Epidermal melanocyte (primary cell): ENCODE measurements at regions not wholly inside any gene's neighbourhood (a gene's known extent, or its start where the extent isn't known, plus 50 kb on each side); places are given as distances from the start of the nearest gene placed in this dataset.

Experiments
- DNase-seq: peaks from one replicate; pipeline ENCODE4 v3.0.0; 2011; ENCODE audit warnings: low spot score; ENCODE audit not compliant: insufficient read length

DNA sequence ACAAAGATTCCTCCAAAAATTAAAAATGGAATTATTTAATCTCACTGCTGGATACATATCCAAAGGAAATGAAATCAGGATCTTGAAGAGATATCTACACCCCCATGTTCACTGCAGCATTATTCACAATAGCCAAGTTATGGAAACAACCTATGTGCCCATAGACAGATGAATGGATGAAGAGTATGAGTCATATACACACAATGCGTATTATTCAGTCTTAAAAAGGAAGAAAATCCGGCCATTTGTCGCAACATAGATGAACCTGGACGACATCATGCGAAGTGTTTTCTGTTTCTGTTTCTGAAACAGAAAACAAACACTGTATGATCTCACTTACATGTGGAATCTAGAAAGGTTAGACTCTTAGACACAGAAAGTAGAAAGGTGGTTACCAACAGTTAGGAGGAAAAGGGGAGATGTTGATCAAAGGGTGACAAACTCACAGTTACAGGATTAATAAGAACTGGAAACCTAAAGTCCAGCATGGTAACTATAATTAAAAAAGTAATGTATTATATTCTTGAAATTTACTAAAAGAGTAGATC lies 87.8 kb upstream of the ERBB4 start:
- no peak for DNase-seq

DNA sequence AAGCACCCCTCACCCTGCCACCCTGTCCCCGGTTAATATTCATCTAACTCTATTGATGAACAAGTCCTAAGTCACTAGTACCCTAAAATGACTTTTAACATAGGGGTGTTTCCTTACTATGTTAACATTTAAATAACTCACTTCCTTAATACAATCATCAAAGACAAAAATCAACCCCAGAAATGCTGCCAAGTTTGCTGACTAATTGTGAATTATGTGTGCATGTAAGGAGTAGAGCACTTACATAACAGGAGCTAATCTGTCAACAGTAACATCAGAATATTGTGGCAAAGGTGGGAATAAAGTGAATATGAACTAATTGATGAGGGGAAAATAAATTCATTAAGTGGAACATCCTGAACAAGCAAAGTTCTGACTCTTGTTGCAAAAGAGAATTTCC lies 81.4 kb upstream of the ERBB4 start:
- DNase-seq: no peak

DNA sequence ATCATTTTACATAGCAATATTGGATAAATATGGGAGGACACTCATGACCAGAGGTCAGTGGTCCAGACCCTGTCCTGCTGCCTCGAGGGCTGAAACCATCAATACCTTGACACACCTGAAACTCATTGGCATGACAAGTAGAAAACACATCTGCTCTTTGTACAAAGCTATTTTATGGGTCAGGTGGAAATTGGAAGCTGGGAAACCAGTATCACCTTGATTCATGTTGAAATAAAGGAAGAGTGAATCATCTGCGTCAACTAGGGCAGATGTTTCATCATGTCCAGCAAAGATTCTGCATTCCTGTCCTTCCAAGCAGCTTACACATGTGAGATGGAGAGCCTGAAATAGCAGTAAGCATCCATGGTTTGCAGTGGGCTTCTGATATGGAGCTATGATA lies 80.0 kb upstream of the ERBB4 start:
- no peak for DNase-seq

DNA sequence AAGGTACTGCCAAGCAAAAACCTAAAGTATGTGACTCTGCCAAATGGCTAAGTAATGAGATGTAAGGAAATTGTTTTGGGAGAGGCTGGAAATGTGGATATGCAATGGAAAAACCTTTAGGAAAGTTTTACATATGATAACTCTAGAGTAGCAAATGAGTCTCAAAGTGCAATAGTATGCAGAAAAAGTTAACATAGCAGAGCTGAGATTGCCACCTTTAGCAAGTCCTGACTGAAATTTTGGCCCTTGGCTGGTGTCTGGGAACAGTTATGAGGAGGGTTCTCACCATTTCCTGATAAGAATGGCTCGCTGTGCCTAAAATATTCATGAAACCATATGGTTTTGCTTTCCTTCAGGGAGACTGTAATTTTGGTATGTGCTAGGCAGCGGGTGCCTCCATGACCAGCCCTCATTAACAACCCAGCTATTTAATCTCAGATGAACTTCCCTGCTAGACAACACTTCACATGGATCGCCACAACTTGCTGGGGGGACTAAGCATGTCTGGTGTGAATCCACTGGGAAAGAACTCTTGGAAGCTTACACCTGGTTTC lies 72.3 kb upstream of the ERBB4 start:
- DNase-seq: no peak

- no peak for DNase-seq
These were observed 70.9 kb upstream of the ERBB4 start for GRCh38 chr2:212609479-212609878.

GRCh38 chr2:212607080-212607479 lies 68.5 kb upstream of the ERBB4 start:
- DNase-seq: no peak

- no peak for DNase-seq
These were observed 67.6 kb upstream of the ERBB4 start for GRCh38 chr2:212606232-212606631.

DNA sequence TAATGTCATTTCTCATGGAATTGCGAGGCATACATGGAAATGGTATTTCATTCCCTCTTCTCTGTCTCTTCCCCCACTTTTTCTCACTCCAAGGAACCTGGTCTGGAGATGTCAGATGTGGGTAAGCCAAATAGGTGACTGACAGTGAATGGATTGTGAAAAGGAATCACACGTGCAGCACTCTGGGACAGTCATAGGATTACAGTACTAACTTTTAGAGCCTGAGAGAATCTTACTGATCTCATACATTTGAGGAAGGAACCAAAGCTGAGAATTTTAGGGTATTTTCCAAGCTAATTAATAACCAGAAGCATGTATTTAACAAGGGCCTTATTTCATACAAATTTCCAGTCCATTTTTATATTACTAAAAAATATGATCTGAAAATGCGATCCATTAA lies 58.1 kb upstream of the ERBB4 start:
- no peak for DNase-seq

DNA sequence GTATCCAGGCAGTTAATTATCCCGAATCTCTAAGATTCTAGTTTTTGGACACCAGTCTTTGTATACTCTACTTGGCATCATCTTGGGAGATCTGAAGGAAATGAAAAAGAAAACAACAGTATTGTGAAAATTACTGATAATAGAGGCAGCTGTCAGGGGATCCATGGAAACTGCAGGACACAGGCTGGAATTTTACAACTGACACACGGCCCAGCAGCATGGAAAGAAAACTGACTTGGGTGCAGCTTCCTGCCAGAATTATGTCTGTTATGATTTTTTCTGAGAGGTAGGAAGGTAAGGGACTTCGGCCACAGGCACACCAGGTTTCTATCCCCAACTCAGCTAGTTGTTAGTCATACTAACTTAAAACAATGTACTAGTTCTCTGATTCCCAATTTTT lies 57.7 kb upstream of the ERBB4 start:
- DNase-seq: no peak

DNA sequence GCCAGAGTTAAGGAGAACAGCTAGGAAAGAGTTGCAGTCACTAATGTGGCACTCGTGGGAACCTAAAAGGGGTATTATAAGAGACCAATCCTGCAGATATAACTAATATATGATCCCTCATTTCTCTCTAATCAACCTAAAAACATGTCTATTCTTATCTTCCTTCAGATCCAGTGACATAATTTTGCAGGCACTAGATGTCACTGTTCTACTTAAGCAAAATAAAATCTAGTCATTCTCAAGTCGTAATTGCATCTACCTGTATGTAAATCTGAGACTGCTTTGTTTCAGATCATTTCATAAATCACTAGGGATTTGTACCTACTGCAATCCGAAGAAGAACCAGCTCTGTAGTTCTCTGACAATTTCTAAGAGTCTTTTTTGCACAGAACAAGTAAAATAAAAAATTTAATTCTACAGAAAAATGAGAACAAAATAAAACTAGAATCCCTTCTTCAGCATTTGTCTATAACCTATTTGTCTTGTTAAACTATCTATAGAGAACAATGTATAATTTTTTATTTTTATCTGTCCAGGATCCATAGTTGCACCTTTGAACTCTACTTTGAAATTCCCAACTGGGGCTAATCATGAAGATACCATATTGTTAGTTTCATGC lies 56.5 kb upstream of the ERBB4 start:
- no peak for DNase-seq

DNA sequence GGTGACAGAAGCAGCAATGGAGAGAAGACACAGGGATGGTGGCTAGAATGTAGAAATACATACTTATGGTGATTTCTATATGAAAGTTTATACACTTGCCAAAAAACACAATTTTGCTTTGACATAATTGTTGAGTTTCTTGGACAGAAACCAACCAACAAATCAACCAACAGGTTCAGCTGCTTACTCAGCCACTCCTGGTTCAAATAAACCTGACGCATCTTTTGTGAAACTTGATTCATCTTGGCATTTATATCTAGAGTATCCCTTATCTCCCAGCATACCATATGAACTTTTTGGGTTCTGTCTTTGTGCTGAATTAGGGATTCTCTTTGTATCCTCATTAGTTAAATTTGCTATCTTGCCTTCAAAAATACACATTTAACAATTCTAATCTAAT lies 54.1 kb upstream of the ERBB4 start:
- DNase-seq: no peak
